Mucosa of rectum (tissue), 2 donors: ENCODE measurements at regions not wholly inside any gene's neighbourhood (a gene's known extent, or its start where the extent isn't known, plus 50 kb on each side); places are given as distances from the start of the nearest gene placed in this dataset.
"Not testable (repeated sequence)": the region's sequence is repeated elsewhere in the genome, so short reads cannot be mapped to it uniquely, and the experiment has no call there.

Experiments used
- H3K27ac ChIP-seq, 2 donors: one replicate each; pipeline ENCODE4 v1.7.0; 2013; ENCODE audit warnings: inconsistent platforms in 2 of 2, low read depth in 2 of 2, low read length in 2 of 2
- H3K27me3 ChIP-seq, 2 donors: one replicate each; pipeline ENCODE4 v1.7.0; 2013; ENCODE audit warnings: low read length in 2 of 2; ENCODE audit not compliant: control insufficient read depth in 2 of 2, insufficient read depth in 2 of 2
- H3K36me3 ChIP-seq, 2 donors: one replicate each; pipeline ENCODE4 v1.7.0; 2013; ENCODE audit warnings: low read length in 2 of 2; ENCODE audit not compliant: control insufficient read depth in 2 of 2, insufficient read depth in 2 of 2
- H3K4me1 ChIP-seq, 2 donors: one replicate each; pipeline ENCODE4 v1.7.0; 2013; ENCODE audit warnings: low read length in 2 of 2, mild to moderate bottlenecking in 1 of 2; ENCODE audit not compliant: control insufficient read depth in 2 of 2, insufficient read depth in 2 of 2
- H3K4me3 ChIP-seq, 2 donors: one replicate each; pipeline ENCODE4 v1.7.0; 2013; ENCODE audit warnings: low read length in 2 of 2
- H3K9ac ChIP-seq, 2 donors: one replicate each; pipeline ENCODE4 v1.7.0; 2013; ENCODE audit warnings: low read length in 2 of 2, low read depth in 1 of 2, mild to moderate bottlenecking in 1 of 2
- H3K9me3 ChIP-seq, 2 donors: one replicate each; pipeline ENCODE4 v1.7.0; 2013; ENCODE audit warnings: low read length in 2 of 2; ENCODE audit not compliant: control insufficient read depth in 2 of 2
- donor health status: healthy.
- donor health status: Normal muscosa, but diverticular disease.

DNA sequence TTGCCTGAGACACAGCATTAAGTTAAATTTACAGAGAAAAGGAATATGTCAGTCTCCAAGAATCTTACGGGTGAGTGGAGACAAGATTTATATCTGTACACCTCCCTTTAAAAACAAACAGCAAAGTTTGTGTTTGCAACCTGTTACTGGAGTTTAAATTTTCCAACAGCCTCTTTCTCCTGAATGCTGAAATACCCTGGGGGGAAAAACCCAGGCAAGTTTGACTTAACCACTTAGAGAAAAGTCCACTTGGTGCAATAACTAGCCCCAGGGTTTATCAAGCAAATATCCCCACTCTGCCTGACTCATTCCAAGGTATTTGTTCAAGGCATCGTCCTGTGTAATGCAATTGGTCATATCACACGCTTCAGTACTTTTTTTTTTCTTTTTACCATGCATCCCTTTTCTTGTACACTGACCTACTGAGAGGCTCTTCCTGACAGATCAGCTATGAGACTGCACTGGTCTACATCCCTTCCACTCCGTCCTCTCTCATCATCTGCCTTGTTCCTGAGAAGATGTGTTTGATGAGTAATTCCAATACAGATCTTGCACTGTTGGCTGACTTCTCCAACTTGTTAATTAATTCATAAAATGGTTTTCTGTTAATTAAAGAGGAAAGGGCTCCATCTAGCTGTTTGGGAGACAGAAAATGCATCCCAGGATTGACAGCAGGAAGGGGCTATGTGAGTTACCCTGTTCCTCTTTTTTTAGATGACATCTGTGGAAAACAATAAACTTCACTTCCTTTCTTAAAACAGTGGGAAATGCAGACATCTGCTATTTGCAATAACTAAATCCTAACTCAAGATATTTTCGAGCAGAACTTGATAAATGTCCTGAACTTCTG lies 212.5 kb upstream of the IRS2 start:
- Histone ChIP-seq H3K9me3 (no peaks in the 10 kb centered on the region), H3K4me1 (no peaks in the 10 kb centered on the region), H3K9ac (no peak overlapping the region), H3K36me3 (no peaks in the 10 kb centered on the region), H3K27me3 (no peaks in the 10 kb centered on the region), H3K4me3 (no peak overlapping the region), H3K27ac (no peak overlapping the region)

DNA sequence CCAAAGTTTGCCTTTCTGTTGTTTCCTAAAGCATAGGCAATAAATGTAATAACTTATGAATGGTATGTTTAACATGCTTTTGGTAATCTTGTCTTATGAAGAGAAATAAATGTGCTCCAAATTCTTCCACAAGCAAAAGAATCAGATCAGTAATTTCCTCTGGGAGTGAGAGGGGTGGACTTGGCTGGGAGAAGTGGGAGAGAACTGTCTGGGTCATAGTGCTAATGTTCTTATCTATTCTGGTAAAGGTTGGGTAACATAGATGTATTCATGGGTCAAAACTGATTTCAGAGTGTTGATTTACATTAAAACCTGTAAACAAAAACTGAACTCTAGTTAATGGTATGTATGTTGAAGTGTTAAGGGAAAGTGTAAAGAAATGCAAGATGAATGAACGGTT lies 211.7 kb upstream of the IRS2 start:
- H3K9ac ChIP-seq: no peak overlapping the region

DNA sequence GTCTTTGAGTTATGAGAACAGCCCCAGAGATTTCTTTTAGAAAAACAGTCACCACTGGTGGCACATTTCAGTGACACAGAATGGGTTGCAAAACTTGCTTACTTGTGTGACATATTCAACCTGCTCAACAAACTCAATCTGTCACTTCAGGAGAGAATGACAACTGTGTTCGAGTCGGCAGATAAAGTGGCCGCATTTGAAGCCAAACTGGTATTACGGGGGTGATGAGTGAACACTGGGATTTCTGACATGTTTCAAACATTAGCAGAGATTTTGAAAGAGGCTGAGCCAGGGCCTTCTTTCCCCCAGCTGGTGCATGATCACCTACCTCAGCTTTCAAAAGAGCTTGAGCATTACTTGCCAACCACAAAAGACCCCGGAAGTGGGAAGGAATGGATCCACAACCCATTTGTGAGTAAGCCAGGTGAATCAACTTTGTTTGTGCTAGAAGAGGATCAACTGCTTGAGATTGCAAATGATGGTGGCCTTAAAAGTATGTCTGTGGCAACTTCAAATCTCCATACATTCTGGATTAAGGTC lies 210.7 kb upstream of the IRS2 start:
- not testable (repeated sequence) for H3K9me3 ChIP-seq, H3K27me3 ChIP-seq, H3K4me1 ChIP-seq, H3K9ac ChIP-seq, H3K27ac ChIP-seq, H3K4me3 ChIP-seq, H3K36me3 ChIP-seq

More for the DNA sequence above, 211.7 kb upstream of the IRS2 start:
- no peaks in the 10 kb centered on the region for H3K36me3 ChIP-seq
- H3K4me3 ChIP-seq: no peak overlapping the region
- H3K4me1 ChIP-seq: no peaks in the 10 kb centered on the region
- no peaks in the 10 kb centered on the region for H3K9me3 ChIP-seq
- H3K27ac ChIP-seq: no peak overlapping the region
- H3K27me3 ChIP-seq: no peaks in the 10 kb centered on the region

DNA sequence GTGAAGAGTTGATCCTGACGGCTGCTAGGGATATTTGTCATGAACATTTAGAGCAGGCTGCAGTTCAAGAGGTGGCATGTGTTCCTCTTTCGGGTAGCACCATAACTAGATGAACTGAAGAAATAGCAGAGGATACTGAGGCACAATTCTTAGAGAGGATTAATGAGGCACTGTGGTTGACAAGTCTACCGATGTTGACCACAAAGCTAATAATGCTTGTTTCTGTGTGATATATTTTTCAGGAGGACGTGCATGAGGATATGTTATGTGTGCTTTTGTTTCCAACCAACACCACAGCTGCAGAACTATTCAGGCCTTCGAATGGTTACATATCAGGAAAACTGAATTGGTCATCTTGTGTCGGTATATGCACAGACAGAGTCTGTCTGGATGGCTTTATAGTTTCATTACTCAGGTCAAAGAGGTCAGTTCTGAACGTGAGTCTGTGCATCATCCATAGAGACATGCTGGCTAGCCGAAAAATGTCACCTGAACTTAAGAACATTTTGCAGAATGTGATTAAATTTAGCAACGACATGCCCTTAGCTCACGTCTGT lies 210.1 kb upstream of the IRS2 start:
- H3K36me3 ChIP-seq: no peaks in the 10 kb centered on the region
- no peak overlapping the region for H3K9ac ChIP-seq
- no peaks in the 10 kb centered on the region for H3K4me1 ChIP-seq
- H3K4me3 ChIP-seq: no peak overlapping the region
- no peaks in the 10 kb centered on the region for H3K9me3 ChIP-seq
- no peaks in the 10 kb centered on the region for H3K27me3 ChIP-seq
- H3K27ac ChIP-seq: no peak overlapping the region

DNA sequence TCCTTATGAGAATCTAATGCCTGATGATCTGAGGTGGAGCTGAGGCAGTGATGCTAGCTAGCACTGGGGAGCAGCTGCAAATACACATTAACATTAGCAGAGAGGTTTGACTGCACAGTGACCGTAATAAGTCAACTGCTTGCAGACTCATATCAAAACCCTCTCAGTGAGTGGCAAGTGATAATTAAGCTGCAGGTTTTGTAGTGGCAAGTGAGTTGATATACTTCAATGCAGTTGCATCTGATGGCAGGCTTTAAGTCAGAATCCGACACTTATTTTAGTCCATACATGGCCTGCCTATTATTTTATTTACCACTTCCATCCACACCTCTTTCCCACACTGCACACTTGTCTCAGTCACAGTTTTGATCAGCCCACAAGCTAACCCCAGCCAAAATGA lies 209.2 kb upstream of the IRS2 start:
- H3K4me3 ChIP-seq: no peak overlapping the region

DNA sequence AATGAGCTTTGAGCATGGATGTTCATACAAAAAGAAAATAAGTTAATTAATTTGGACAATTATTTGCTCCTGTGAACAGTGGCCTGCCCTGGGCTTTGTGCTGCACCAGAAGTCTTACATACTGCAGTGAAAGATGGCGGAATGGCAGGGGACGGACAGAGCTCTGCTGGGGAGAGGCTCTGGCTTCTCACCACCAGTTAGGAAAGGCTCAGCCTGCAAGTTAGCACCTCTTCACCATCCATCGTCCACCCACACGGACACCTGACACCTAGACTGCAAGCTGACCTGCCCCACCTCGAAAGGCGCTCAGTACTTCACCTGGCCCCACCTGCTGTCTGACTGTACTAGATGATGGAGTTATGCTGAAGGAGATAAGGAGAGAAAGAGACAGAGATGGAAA lies 203.9 kb upstream of the IRS2 start:
- no peaks in the 10 kb centered on the region for H3K9me3 ChIP-seq
- no peaks in the 10 kb centered on the region for H3K4me1 ChIP-seq
- no peak overlapping the region for H3K9ac ChIP-seq
- no peak overlapping the region for H3K27ac ChIP-seq
- no peaks in the 10 kb centered on the region for H3K27me3 ChIP-seq
- no peak overlapping the region for H3K4me3 ChIP-seq
- H3K36me3 ChIP-seq: no peaks in the 10 kb centered on the region

More for the DNA sequence above, 209.2 kb upstream of the IRS2 start:
- no peaks in the 10 kb centered on the region for H3K9me3 ChIP-seq
- no peaks in the 10 kb centered on the region for H3K36me3 ChIP-seq
- no peaks in the 10 kb centered on the region for H3K4me1 ChIP-seq
- no peak overlapping the region for H3K27ac ChIP-seq
- H3K27me3 ChIP-seq: no peaks in the 10 kb centered on the region
- no peak overlapping the region for H3K9ac ChIP-seq

DNA sequence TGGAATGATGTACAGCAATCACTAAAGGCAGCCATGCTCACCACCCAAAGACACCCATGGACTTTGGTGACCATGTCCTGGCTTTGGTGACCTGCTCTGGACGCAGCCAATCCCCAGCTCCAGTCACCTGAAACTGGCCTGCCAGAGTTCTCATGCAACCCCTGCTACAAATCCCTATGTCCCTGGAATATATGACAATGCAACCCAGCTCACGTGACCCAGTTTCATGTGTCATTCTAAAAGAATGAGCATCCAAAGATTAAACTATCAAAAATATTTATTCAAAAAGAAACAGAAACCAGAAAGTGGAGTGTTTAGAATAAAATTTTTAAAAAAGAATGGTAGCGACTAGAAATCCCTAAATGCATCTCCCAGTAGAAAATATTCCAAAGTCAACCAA lies 203.3 kb upstream of the IRS2 start:
- H3K27me3 ChIP-seq: no peaks in the 10 kb centered on the region
- no peak overlapping the region for H3K27ac ChIP-seq
- no peak overlapping the region for H3K4me3 ChIP-seq
- no peak overlapping the region for H3K9ac ChIP-seq
- H3K4me1 ChIP-seq: no peaks in the 10 kb centered on the region
- H3K36me3 ChIP-seq: no peaks in the 10 kb centered on the region
- H3K9me3 ChIP-seq: no peaks in the 10 kb centered on the region

DNA sequence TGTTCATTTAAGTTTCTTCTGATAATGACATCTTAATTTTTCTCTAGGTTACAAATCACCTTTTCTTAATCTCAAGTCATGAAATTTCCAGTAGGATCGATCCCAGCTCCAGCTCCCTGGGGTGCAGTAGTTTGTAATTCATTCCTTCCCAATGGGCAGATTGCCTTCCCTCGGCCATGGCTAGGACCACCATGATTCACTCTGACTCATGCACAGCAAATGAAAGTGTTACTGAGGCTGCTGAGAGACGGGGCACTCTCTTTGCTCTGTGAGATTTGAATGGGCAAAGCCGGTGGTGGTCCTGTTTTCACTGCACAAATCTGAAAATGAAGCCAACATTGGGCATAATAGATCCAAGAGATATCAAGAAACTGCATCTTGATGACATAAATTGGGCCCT lies 202.8 kb upstream of the IRS2 start:
- Histone ChIP-seq H3K9me3 (no peaks in the 10 kb centered on the region), H3K9ac (no peak overlapping the region), H3K27me3 (no peaks in the 10 kb centered on the region), H3K27ac (no peak overlapping the region), H3K4me3 (no peak overlapping the region), H3K4me1 (no peaks in the 10 kb centered on the region), H3K36me3 (no peaks in the 10 kb centered on the region)

DNA sequence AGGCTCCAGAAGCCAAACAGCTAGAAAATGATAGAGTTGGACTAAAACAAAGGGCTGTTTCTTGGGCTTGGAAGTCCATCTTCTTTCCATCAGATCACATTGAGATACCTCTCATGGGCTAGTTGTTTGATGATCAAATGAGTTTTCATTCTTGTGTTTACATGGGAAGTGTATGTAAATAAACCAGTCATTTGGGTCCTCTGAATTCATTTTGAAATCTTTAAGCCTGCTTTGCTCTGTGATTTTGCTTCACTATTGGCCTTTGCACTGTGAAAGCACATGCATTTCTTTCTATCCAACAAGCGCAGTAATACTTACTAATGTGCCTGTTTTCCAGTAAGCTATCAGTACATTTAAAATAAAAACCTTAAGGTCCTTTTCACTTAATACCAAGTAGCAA lies 200.5 kb upstream of the IRS2 start:
- H3K27ac ChIP-seq: no peak overlapping the region

DNA sequence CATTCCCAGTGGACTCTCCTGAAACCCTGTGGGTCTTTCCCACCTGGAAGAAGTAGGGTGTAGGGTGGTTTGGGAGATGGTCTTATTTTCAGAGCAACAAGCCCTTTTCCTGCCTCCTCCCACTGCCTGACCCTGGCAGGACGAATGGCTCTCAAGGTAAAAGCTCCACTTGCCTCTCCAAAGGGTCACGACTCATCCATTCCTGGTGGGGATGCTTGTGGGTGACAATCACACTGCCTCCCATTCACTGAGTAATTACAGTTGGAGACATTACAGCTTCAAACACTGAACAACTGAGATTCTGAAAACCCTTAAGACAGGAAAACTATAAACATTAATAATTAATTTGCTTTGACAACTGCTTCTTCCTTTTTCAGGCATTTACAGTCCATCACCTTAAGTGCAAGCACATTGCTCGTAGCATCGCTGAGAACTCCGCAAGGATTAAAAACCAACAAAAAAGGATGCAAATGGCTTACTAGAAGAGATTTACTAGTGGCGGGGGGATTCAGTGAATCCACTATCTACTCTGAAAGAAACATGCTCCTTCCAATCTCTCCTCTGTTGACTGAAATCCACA lies 199.6 kb upstream of the IRS2 start:
- no peaks in the 10 kb centered on the region for H3K9me3 ChIP-seq
- H3K27me3 ChIP-seq: no peaks in the 10 kb centered on the region
- no peaks in the 10 kb centered on the region for H3K36me3 ChIP-seq
- no peak overlapping the region for H3K9ac ChIP-seq
- no peaks in the 10 kb centered on the region for H3K4me1 ChIP-seq
- no peak overlapping the region for H3K27ac ChIP-seq
- H3K4me3 ChIP-seq: no peak overlapping the region

More for the DNA sequence above, 200.5 kb upstream of the IRS2 start:
- H3K4me3 ChIP-seq: no peak overlapping the region
- H3K9ac ChIP-seq: no peak overlapping the region
- H3K27me3 ChIP-seq: no peaks in the 10 kb centered on the region
- H3K36me3 ChIP-seq: no peaks in the 10 kb centered on the region
- H3K4me1 ChIP-seq: no peaks in the 10 kb centered on the region
- H3K9me3 ChIP-seq: no peaks in the 10 kb centered on the region
